ENCODE measurements at regions not wholly inside any gene's neighbourhood (a gene's known extent, or its start where the extent isn't known, plus 50 kb on each side); places are given as distances from the start of the nearest gene placed in this dataset.
"Not testable (repeated sequence)": the region's sequence is repeated elsewhere in the genome, so short reads cannot be mapped to it uniquely, and the experiment has no call there.

DNA sequence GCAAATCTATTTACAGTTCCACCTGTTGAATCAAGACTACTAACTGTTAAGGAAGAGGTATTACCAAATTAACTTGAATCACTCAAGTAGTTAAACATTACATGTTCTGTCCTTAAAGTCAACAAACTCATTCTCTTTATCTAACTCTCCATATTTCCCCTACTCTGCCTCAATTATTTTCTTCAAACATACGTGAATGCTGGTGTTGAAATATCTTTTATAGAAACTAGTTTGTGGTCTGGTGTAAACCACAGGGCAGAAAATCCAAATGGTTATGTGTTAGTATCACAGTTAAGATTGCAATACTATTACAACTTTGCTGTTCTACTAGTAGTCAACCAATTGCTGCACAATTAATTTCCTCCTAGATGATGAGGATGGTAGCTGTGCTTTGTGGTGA lies 603.5 kb downstream of the KCTD16 start:
- no peak for FAIRE-seq

DNA sequence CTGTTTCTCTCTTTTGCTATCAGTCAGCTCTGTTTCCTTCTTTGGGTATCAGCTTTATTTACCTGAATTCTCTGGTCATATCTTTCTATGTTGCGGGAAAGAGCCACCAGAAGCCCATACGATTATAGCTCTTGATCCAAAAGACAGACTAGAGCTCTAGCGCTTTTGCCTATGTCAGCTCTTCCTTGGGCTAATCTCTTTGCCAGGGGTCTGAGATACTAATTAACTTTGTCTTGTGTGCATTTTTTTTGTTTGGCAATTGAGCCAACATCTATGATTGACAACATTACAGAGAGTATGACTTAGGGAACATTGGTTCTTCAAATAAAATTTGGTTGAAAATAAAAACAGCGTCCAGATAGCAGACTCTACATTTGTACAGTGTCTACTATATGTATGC lies 603.0 kb downstream of the KCTD16 start:
- FAIRE-seq: no peak

DNA sequence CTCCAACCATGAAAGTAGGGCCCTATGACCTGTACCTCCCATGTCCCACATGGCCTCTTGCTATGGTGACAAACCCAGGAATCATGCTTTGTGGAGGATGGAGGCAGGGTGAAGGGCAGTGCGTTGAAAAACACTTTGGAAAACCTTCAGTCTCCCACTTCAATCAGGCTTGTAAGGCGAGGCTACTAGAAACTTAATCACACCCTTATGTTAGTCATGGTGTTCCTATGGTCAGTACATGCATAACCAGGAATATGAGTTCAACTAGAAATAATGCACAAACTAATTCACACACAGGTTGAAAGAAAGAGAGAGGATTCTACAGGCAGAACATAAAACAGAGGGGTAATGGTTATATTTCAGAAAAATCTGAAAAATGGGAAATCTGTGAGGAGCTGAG lies 601.1 kb downstream of the KCTD16 start:
- no peak for FAIRE-seq

DNA sequence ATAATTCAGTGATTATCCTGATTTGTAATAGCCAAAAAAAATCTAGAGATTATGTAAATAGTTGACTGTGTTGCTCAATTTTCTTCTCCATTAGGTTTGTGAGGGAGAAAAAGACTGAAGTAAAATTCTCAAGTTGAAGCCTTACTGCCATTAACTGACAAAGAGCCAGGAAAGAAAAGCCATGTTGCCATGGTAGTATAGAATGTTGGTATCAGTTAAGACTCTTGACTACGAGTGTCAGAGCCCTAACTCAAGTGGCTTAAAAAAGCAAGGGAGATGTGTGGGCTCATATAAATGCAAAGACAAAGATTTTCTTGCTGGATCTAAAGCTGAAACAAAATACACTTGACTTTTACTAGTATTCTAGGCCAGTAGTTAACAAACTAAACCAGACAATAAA lies 571.7 kb downstream of the KCTD16 start:
- FAIRE-seq: no peak

DNA sequence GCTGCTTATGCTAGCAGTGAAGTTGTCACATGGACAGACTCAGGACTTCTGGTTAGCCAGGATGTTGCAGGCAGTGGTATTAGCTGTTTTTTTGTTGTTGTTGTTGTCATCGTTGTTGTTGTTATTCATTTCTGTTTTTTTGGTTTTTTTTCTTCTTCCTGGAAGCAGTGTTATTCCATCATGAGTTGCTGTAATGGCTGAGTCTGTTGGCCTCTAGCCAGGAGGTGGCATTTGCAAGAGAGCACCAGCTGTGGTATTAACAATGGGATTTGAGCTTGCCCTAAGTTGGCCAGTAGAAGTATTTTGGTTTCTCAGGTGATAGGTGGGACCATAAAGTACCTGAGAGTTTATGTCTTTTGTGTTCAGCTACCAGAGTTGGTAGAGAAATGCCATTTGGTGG lies 561.1 kb downstream of the KCTD16 start:
- no peak for FAIRE-seq

DNA sequence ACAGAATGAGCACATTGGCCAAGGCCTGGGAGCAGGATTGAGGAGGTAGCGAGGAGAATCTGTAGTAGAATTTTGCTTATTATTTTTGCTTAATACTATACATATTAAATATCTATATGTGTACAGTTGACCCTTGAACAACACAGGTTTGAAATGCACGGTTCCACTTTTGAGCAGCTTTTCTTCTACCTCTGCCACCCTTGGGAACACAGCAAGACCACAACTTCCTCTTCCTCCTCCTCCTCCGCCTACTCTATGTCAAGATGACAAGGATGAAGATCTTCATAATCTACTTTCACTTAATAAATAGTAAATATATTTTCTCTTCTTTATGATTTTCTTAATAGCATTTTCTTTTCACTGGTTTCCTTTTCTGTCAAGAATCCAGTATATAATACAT lies 541.4 kb downstream of the KCTD16 start:
- FAIRE-seq: no peak

DNA sequence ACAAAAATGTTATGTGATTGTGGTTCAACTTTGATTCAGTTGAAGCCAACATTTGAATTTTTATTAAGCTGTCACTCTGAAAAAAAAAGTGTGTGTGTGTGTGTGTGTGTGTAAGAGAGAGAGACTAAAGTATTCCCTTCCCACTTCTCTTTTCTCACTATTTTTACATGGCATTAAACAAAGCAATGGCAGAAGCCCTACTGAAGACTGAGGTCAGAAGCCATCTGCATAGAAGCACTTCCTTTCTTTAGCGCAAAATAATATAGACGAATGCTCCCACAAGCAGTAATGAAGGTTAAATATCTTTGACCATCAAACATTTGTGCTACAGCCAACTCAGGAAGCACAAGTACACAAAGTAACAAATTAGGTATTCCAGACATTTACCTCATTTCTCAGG lies 540.5 kb downstream of the KCTD16 start:
- FAIRE-seq: no peak

DNA sequence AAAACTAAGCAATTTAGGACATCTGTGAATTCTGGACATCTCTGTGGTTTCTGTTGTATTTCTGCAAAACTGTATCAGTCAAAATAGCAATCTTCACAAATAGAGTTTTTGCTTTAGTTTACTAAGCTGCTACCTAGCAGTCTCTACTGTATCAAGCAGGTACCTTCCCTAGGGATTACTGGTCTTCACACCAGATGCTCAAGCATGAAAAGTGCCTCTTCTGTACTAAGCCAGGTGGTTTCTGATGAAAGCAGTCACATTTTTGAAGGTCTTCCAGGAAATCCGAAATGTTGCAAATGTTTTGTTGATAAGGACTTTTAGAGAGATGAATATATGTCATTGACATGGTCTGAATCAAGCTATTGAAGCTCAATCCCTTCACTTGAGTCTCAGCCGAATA lies 540.0 kb downstream of the KCTD16 start:
- no peak for FAIRE-seq

DNA sequence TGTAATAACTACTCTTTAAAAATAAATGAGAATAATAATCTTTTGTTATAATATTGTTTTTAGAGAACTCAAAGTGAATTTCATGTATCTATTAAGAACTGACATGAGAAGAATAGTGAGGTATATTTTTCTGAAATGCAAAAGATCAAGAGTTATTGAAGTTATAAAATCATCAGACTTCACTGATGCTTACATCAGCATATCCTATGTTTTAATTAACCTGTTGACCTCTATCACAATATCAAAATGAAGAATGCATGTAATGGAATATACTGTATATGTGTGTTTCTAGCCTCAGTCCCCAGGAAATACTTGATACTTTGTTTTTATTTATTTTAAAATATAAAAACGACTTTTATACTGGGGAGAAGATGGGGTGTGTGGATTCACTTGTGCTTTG lies 533.1 kb downstream of the KCTD16 start:
- FAIRE-seq: no peak

DNA sequence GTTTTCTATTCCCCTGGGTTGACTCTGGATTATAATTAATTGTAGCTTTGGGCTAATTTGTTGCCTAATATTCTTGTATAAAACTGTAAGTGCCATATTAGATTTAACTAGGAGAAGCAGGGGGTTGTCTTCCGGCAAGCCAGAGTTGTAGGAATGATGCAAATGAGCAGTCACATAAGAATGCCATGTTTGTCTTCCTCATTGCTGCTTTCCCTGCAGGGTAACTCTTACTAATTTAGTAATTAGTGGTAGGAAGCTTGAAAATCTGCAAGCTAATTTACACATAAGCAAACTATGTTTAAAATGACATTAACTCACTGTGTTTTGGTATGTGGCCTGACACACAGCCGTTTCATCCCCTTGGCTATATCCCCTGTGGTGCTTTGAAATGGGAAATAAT lies 527.8 kb downstream of the KCTD16 start:
- FAIRE-seq: no peak

DNA sequence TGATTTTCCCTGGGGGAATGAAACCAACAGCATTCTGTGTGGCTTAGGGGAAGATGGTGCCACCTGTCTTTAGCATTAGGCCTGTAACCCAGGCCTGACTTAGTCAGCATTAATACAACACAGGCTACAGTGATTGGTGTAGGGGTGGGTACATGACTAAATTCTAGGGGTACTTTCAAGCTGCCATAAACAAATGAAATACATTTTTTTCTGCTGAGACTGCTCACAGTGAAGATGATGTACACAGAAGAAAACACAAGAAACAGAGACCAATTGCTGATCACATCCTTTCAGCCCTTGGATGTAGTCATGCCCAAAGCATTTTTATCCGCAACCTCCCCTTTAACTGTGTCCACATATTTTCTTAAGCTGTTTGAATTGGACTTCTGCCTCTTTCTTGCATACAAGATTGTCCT lies 527.2 kb downstream of the KCTD16 start:
- no peak for FAIRE-seq

DNA sequence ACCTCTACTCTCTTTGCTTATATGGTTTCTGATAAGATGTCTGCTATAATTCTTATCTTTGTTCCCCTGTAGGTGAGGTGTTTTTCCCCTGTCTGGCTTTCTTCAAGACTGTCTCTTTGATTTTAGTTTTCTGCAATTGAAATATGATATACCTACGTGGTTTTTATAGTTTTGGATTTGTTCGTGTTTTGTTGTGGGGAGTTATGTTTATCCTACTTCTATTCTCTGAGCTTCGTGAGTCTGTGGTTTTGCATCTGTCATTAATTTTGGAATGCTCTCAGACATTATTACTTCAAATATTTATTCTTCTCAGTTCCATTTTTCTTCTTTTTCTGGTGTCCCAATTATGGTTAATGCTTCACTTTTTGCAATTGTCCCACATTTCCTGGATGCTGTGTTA lies 521.3 kb downstream of the KCTD16 start:
- FAIRE-seq: no peak

DNA sequence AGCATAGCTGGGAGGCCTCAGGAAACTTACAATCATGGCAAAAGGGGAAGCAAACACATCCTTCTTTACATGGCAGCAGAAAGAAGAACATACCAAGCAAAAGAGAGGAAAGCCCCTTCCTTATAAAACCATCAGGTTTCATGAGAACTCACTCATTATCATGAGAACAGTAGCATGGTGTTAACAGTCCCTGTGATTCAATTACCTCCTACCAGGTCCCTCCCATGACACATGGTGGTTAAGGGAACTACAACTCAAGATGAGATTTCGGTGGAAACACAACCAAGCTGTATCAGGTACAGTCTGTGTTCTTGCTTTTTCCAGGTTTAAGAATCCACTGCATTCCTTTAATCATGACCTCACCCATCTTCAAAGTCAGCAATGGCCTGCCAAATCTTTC lies 514.2 kb downstream of the KCTD16 start:
- FAIRE-seq: no peak

DNA sequence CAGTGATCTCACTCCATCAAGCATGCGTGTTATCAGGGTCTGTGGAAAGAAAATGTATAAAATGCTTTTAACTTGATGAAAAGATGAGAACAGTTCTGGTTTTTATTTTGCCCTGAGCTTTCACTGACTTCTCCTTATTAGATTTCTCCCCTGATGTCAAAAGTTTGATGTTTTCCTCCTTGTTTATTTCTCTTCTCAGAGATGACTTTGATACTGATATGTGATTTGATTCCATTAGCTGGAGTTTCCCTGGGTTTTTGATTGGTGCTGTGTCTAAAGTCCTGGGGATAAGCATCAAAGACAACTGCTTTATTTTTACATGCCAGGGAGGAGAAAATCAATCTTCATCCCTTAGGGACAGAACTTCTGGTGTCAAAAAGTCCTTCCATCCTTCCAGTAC lies 510.0 kb downstream of the KCTD16 start:
- FAIRE-seq: no peak

DNA sequence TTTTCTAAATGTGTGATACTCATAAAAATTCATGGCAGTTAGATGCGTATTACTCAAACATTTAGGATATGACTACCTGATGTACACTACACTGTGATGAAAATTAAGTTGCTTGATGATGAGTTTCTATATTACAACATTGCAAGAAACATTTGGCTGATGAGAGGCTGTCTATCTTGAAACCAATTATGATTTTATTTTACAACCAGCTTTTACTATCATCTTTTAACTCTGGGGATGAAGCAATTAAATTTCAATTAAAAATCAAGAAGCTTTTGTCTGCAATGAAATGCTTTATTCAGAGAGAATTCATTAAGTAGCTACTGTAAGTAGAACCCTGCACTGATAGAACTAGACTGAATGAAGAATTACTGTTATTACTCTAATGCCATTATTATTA lies 500.4 kb downstream of the KCTD16 start:
- no peak for FAIRE-seq

DNA sequence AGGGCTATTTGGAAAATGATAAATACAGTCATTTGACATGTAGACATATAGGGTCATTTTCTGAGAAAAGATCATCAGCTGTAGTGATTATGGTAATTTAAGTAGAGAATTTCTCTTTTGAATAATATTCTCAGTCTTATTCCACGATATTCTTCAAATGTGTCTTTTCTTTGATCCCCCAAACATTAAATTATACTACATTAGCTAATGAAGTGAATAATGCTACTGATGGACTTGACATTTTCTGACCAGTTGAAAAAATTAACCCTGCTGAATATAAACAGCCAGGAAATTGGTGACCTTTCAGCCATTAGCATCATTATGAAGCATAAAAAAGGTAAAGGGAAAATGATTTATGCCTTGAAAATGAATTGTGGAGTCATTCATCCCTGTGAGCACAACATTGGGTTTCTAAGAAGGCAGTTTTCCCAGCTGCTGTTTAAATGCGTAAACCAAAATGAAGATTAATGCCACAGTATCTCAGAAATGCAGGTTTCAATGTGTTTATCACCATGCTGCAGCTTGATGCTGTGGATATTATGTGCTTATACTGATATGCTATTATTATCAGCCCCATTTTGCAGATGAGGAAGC lies 489.1 kb downstream of the KCTD16 start:
- no peak for FAIRE-seq

DNA sequence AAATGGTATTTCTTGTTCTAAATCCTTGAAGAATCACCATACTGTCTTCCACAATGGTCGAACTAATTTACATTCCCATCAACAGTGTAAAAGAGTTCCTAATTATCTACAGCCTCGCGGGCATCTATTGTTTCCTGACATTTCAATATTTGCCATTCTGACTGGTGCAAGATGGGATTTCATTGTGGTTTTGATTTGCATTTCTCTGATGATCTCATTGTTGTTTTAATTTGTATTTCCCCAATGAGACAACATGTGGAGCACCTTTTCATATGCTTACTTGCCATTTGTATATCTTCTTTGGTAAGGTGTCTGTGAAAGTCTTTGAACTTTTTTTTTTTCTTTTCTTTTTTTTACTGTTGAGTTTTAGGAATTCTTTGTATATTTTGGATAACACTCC lies 473.6 kb downstream of the KCTD16 start:
- FAIRE-seq: no peak

DNA sequence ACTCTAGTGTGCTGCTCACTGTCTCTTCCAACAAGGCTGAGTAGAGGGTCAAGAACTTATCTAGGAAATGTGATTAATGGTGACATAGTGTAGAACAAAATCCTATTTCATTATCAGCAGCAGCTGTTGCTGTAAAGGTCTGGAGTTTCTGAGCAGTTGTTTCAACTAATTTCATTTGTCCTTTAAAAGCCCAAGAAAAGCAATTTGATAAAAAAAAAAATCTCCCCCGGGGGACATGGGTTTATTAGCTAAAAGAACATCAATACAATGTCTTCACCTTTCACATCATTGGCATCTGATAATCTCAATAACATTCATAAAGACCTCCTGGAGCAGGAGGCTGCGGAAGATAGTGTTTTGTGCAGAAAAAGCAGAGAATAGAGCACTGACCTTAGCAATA lies 468.1 kb downstream of the KCTD16 start:
- no peak for FAIRE-seq

DNA sequence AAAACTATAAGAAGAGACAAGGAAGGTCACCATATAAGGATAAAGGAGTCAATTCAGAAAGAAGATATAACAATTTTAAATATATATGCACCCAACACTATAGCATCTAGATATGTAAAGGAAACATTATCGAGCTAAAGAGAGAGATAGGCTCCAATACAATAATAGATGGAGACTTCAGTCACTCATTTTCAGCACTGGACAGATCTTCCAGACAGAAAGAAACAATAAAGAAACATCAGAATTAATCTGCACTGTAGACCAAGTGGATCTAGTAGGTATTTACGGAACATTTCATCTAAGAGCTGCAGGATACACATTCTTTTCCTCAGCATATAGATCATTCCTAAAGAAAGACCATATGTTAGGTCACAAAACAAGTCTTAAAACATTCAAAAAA lies 463.5 kb downstream of the KCTD16 start:
- no peak for FAIRE-seq

DNA sequence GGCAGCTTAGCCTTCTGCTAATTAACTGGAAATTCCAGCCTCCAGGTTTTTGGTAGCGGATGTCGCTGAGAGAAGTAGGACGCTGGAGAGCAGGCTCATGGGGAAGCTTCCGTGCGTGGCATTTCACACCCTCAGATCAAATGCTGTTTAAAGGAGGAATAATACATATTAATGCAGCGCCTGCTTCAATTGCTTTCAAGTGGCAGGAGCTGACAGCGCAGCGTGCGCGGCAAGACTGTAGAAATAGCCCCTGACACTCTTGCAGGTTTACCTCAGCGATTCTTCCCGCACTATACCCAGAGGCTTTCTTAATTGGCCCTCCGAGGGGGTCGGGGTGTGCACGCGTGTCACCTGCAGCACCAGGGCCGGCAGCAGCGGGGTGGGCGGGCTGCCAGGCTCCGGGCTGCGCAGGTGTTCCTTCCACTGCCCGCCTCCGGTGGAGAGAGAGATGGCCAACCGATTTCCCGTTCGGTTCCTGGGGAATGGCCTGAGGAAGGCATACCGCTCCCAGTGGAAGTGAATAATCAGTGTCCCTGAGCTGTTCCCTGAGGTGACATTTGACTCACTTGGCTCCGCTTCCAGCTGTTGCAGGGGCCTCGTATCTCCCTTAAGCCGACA lies 427.9 kb downstream of the KCTD16 start:
- no peak for FAIRE-seq

DNA sequence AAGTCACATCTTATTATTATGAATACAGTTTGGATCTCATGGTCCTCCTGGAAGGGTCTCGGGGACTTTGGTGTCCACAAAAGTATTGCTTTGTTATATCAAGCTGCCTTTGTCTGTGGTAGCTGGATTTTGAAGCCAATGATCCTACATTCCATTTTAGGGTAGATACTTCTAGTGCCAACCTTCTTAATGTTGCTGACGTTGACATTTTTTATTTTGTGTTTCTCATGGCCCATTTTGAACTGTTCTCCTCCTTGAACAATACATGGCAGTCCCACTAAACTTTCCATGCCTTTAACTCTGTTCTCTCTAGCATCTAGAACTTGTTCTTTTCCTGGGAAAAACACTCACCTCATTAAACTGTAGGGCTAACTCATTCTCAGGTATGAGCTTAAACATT lies 425.8 kb downstream of the KCTD16 start:
- FAIRE-seq: no peak

DNA sequence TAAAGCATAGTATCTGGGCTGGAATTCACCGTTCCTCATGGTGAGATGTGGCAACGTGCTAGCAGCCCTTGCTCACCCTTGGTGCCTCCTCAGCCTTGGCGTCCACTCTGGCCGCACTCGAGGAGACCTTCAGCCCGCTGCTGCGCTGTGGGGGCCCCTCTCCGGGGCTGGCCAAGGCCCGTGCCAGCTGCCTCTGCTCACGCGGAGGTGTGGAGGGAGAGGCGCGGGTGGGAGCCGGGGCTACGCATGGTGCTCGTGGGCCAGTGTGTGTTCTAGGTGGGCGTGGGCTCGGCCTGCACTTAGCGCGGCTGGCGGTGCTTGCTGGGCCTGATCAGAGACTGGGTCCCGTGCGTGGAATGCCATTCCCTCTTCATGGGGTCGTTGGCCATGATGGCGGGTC lies 424.2 kb downstream of the KCTD16 start:
- FAIRE-seq: no peak

DNA sequence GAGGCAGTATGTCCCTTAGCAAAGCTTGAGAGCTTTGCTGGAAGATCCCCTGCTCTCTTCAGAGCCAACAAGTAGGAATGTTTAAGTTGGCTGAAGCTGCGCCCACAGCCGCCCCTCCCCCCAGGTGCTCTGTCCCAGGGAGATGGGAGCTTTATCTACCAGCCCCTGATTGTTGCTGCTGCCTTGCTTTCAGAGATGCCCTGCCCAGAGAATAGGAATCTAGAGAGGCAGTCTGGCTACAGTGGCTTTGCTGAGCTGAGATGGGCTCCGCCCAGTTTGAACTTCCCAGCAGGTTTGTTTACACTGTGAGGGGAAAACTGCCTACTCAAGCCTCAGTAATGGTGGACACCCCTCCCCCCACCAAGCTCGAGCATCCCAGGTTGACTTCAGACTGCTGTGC lies 423.6 kb downstream of the KCTD16 start:
- FAIRE-seq: not testable (repeated sequence)

DNA sequence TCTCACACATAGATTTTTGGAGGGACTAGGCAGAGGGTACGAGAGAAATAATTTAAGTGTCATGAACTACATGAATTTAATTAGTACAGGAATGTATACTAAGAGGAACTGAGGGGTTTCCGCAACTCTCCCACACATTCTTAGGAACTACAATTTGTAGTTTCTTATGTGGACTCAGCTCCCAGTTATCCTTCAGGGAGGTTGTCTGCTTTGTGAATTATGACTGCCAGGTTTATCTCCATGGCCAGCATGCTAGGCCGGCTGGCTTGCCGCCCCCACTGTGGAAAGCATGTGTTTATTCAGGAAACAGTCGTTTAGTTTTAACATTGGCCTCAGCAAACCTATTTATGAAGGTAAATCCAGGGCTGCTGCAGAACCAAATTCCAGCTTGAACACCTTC lies 415.0 kb downstream of the KCTD16 start:
- no peak for FAIRE-seq
